ENCODE measurements at regions not wholly inside any gene's neighbourhood (a gene's known extent, or its start where the extent isn't known, plus 50 kb on each side); places are given as distances from the start of the nearest gene placed in this dataset.
"Not testable (repeated sequence)": the region's sequence is repeated elsewhere in the genome, so short reads cannot be mapped to it uniquely, and the experiment has no call there.

DNA sequence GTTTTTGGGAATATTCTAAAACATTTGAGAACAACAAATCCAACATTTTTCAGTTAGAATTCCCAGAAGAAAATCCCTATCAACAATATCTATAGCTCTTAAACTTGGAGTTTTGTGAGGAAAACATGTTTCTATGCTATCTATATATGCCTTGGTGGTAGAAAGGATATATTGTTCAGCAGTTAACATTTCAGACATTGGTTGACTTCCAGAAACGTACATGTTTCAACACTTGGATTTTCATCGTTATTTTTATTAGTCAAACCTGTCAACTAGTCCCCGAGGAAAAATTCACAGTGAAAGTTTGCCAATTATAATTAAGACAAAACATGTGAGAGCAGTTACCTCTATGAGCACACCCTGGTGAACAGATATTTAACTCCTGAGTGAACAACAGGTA is 541.8 kb upstream of the CHD1 start:
- H3K4me2 ChIP-seq (replicated peaks; ENCODE audit: low read depth, low read length, poor library complexity, severe bottlenecking); H3K9me3 Mint-ChIP-seq (ENCODE audit: insufficient read depth); H3K4me3 Mint-ChIP-seq; DNase-seq; H3K27me3 ChIP-seq (replicated peaks in 1 of 4; ENCODE audit: control extremely low read depth in 1 of 4, control insufficient read depth in 3 of 4, insufficient read depth in 4 of 4, low read length in 3 of 4); H3K4me1 Mint-ChIP-seq; H3K36me3 ChIP-seq (replicated peaks in 1 of 2; ENCODE audit: control extremely low read depth in 1 of 2, control insufficient read depth in 1 of 2, extremely low read depth in 1 of 2, insufficient read depth in 2 of 2, low read length in 1 of 2); H4K20me1 ChIP-seq (ENCODE audit: control insufficient read depth, insufficient read depth, low read length, poor library complexity, severe bottlenecking); H3K9ac ChIP-seq (ENCODE audit: low read length); H3K4me3 ChIP-seq (ENCODE audit: control extremely low read depth in 1 of 5, extremely low read depth in 1 of 5, insufficient read depth in 1 of 5, low read depth in 2 of 5, low read length in 4 of 5); CTCF ChIA-PET; H3K27ac ChIP-seq (ENCODE audit: low read length in 2 of 2); H3K4me1 ChIP-seq (ENCODE audit: control insufficient read depth in 2 of 2, insufficient read depth in 2 of 2, low read length in 2 of 2); H3K79me2 ChIP-seq (ENCODE audit: control insufficient read depth, insufficient read depth, low read length); POLR2A ChIA-PET; H3K27ac Mint-ChIP-seq; ATAC-seq (ENCODE audit: low read depth); H3K27me3 Mint-ChIP-seq; H3K9me3 ChIP-seq (ENCODE audit: control extremely low read depth in 1 of 3, control insufficient read depth in 2 of 3, insufficient read depth in 1 of 3, low read length in 2 of 3); intact Hi-C loops (cut with micrococcal nuclease); H2AFZ ChIP-seq (ENCODE audit: insufficient read depth, low read depth, low read length, poor library complexity, severe bottlenecking): not testable (repeated sequence)
- no CpG with 5 or more reads among the region's 3 CpGs for WGBS (ENCODE audit: insufficient coverage)

DNA sequence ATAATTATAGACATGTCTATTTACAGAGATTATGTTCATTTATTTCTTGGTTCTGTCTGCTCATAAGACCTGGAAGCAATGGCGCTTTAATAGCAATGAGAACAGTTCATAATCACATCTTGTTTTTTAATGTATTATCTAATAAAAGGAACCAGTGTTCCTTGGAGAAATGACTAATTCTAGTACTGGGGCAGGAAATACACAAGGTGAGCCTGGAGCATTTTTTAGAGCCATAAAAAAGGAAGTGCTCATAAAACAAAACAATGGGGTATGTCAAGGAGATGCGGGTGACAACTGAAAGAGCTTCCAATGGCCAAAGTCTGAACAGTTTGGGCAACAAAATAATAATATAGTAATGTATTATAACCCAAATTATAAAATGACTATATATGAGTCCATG is 531.9 kb upstream of the CHD1 start:
- no CpG with 5 or more reads among the region's 2 CpGs for WGBS (ENCODE audit: insufficient coverage)
- Histone ChIP-seq H4K20me1 (ENCODE audit: control insufficient read depth, insufficient read depth, low read length, poor library complexity, severe bottlenecking) (no peaks in the 10 kb centered on the region), H2AFZ (ENCODE audit: insufficient read depth, low read depth, low read length, poor library complexity, severe bottlenecking) (no peak overlapping the region), H3K4me2 (replicated peaks; ENCODE audit: low read depth, low read length, poor library complexity, severe bottlenecking) (no peak overlapping the region), H3K9ac (ENCODE audit: low read length) (no peak overlapping the region), H3K36me3 (replicated peaks in 1 of 2; ENCODE audit: control extremely low read depth in 1 of 2, control insufficient read depth in 1 of 2, extremely low read depth in 1 of 2, insufficient read depth in 2 of 2, low read length in 1 of 2) (no peaks in the 10 kb centered on the region), H3K27ac (ENCODE audit: low read length in 2 of 2) (no peak overlapping the region), H3K4me3 (ENCODE audit: control extremely low read depth in 1 of 5, extremely low read depth in 1 of 5, insufficient read depth in 1 of 5, low read depth in 2 of 5, low read length in 4 of 5) (no peak overlapping the region), H3K4me1 (ENCODE audit: control insufficient read depth in 2 of 2, insufficient read depth in 2 of 2, low read length in 2 of 2) (no peaks in the 10 kb centered on the region), H3K9me3 (ENCODE audit: control extremely low read depth in 1 of 3, control insufficient read depth in 2 of 3, insufficient read depth in 1 of 3, low read length in 2 of 3) (no peaks in the 10 kb centered on the region), H3K79me2 (ENCODE audit: control insufficient read depth, insufficient read depth, low read length) (no peaks in the 10 kb centered on the region), H3K27me3 (replicated peaks in 1 of 4; ENCODE audit: control extremely low read depth in 1 of 4, control insufficient read depth in 3 of 4, insufficient read depth in 4 of 4, low read length in 3 of 4) (no peaks in the 10 kb centered on the region)
- H3K9me3 Mint-ChIP-seq (ENCODE audit: insufficient read depth) = no peaks in the 10 kb centered on the region
- H3K4me3 Mint-ChIP-seq = no peak overlapping the region
- no peaks in the 10 kb centered on the region for H3K27me3 Mint-ChIP-seq
- no peak for TF ChIP-seq CTCF (IDR thresholded peaks at IDR 0.05)
- TF ChIP-seq EZH2 (IDR thresholded peaks at IDR 0.05; ENCODE audit: borderline replicate concordance, insufficient read depth, low read depth, low read length, poor library complexity, severe bottlenecking) = no peak
- ChIA-PET CTCF (no interaction called here), POLR2A (no interaction called here)
- ATAC-seq (ENCODE audit: low read depth) = no peak
- intact Hi-C loops (cut with micrococcal nuclease) = no loop called here
- H3K4me1 Mint-ChIP-seq = no peaks in the 10 kb centered on the region
- no peak overlapping the region for H3K27ac Mint-ChIP-seq
- DNase-seq = no peak

Data from B cell (primary cell).